ENCODE measurements at regions not wholly inside any gene's neighbourhood (a gene's known extent, or its start where the extent isn't known, plus 50 kb on each side); places are given as distances from the start of the nearest gene placed in this dataset.

- no peak for TF ChIP-seq CTCF (IDR thresholded peaks at IDR 0.05; ENCODE audit: low read depth, low read length)
- no peak for DNase-seq (ENCODE audit: extremely low read depth, low read depth)
These were observed 1146.4 kb downstream of the NAALADL2 start for GRCh38 chr3:176005564-176005963.

DNA sequence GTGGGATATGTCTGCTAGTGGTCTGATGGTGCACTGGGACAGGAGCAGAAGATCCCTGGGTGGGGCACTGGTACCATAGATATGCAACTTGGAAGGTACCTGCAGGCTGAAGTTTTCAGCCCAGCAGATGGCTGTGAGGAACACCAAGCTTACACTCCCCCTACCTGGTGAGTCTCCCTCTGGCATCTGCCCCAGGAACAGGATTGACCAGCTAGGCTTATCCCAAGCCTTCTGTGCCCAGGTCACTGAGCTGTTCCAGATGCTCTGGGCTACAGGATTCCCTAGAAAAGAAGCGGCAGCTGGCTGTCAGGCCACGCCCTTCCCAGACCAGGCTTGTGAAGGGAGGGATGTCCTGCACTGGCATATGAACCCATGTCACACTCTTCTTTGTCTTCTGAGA lies 1130.0 kb downstream of the NAALADL2 start:
- no peak for TF ChIP-seq CTCF (IDR thresholded peaks at IDR 0.05; ENCODE audit: low read depth, low read length)
- DNase-seq (ENCODE audit: extremely low read depth, low read depth), result no peak

GRCh38 chr3:175988401-175988800 lies 1129.3 kb downstream of the NAALADL2 start:
- DNase-seq (ENCODE audit: extremely low read depth, low read depth), result no peak
- TF ChIP-seq CTCF (IDR thresholded peaks at IDR 0.05; ENCODE audit: low read depth, low read length), result no peak

- no peak for TF ChIP-seq CTCF (IDR thresholded peaks at IDR 0.05; ENCODE audit: low read depth, low read length)
- DNase-seq (ENCODE audit: extremely low read depth, low read depth), result no peak
These were observed 1126.6 kb downstream of the NAALADL2 start for GRCh38 chr3:175985781-175986180.

DNA sequence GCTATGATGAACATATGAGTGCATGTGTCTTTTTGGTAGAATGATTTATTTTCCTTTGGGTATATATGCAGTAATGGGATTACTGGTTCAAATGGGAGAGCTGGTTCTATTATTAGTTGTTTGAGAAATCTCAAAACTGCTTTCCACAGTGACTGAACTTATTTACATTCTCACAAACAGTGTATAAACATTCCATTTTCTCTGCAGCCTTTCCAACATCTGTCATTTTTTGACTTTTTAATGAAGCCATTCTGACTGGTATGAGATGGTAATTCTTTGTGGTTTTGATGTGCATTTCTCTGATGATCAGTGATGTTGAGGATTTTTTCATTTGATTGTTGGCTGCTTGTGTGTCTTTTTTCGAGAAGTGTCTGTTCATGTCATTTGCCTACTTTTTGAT lies 1124.2 kb downstream of the NAALADL2 start:
- TF ChIP-seq CTCF (IDR thresholded peaks at IDR 0.05; ENCODE audit: low read depth, low read length), result no peak
- DNase-seq (ENCODE audit: extremely low read depth, low read depth), result peak; percentile 10

DNA sequence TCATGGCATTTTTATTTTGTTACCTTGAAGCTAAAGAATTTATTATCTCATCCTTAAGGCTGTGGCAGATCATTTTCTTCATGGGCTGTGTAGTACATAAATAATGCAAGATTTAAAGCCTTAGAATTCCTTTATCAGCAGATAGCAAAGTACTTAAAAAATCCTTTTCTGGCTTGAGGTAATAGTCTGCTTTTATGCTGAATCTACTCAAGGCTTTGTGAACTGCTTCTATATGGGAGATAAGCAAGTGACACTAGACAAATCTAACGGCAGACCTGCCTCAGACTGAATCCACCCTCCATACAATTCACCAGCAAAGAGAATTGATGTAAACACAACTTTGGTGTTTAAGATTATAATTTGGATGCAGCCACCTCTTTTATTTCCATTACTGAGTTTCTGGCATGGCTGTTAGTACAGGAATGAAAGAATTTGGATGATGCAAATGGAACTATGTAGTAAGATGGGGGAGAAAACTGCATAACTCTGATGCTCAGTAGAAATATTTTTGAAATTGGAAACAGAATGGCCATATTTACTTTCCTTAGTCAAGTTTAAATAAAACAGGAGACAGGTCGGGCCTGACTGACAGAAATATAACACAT lies 1121.5 kb downstream of the NAALADL2 start:
- TF ChIP-seq CTCF (IDR thresholded peaks at IDR 0.05; ENCODE audit: low read depth, low read length), result no peak
- no peak for DNase-seq (ENCODE audit: extremely low read depth, low read depth)

DNA sequence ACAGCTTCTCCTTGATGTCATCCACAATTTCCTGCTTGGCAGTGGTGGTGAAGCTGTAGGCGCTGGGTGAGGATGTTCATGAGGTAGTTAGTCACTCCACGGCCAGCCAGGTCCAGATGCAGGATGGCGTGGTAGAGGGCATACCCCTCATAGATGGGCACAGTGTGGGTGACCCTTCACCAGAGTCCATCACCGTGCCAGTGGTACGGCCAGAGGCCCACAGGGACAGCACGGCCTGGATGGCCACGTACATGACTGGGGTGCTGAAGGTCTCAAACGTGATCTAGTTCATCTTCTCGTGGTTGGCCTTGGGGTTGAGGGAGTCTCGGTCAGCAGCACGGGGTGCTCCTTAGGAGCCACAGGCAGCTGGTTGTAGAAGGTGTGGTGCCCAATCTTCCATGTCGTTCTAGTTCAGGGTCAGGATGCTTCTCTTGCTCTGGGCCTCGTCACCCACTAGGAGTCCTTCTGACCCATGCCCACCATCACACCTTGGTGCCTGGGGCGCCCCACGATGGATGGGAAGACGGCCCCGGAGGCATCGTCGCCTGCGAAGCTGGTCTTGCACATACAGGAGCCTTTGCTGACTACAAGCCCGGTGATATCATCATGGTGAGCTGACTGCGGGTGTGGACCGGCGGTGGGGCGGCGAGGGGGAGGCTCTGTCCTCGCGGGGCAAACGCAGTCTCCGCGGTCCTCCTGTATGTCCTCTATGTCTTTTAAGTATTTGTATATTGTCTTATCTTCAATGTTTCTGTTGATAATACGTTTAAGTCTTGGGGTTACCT lies 1119.0 kb downstream of the NAALADL2 start:
- TF ChIP-seq CTCF (IDR thresholded peaks at IDR 0.05; ENCODE audit: low read depth, low read length), result no peak
- no peak for DNase-seq (ENCODE audit: extremely low read depth, low read depth)

All from AG09319 (cell line).